ENCODE measurements at regions not wholly inside any gene's neighbourhood (a gene's known extent, or its start where the extent isn't known, plus 50 kb on each side); places are given as distances from the start of the nearest gene placed in this dataset.

- no peak for DNase-seq
Observed at GRCh38 chr12:67798768-67799167, 150.2 kb downstream of the DYRK2 start.

GRCh38 chr12:67802731-67803130 is 154.2 kb downstream of the DYRK2 start:
- DNase-seq, result no peak

- DNase-seq, result no peak
Observed at GRCh38 chr12:67803278-67803993, 154.9 kb downstream of the DYRK2 start.

- no peak for DNase-seq
Observed at GRCh38 chr12:67804168-67804567, 155.6 kb downstream of the DYRK2 start.

GRCh38 chr12:67807814-67808213 is 159.3 kb downstream of the DYRK2 start:
- no peak for DNase-seq

- DNase-seq, result no peak
Observed at GRCh38 chr12:67810166-67810565, 161.6 kb downstream of the DYRK2 start.

- DNase-seq, result no peak
Observed at GRCh38 chr12:67811437-67812361, 163.2 kb downstream of the DYRK2 start.

- no peak for DNase-seq
Observed at GRCh38 chr12:67813456-67813904, 164.9 kb downstream of the DYRK2 start.

GRCh38 chr12:67816269-67816668 is 167.7 kb downstream of the DYRK2 start:
- DNase-seq, result no peak

GRCh38 chr12:67818459-67818903 is 169.9 kb downstream of the DYRK2 start:
- DNase-seq, result no peak

- no peak for DNase-seq
Observed at GRCh38 chr12:67819902-67820301, 169.3 kb upstream of the IFNG-AS1 start.

GRCh38 chr12:67820694-67821093 is 168.6 kb upstream of the IFNG-AS1 start:
- DNase-seq, result no peak

- DNase-seq, result no peak
Observed at GRCh38 chr12:67822826-67823225, 166.4 kb upstream of the IFNG-AS1 start.

GRCh38 chr12:67826148-67826547 is 163.1 kb upstream of the IFNG-AS1 start:
- DNase-seq, result no peak

GRCh38 chr12:67826946-67827720 is 162.1 kb upstream of the IFNG-AS1 start:
- DNase-seq, result no peak

- no peak for DNase-seq
Observed at GRCh38 chr12:67827820-67828383, 161.3 kb upstream of the IFNG-AS1 start.

- no peak for DNase-seq
Observed at GRCh38 chr12:67829896-67830295, 159.4 kb upstream of the IFNG-AS1 start.

- DNase-seq, result no peak
Observed at GRCh38 chr12:67832155-67832554, 157.1 kb upstream of the IFNG-AS1 start.

- DNase-seq, result no peak
Observed at GRCh38 chr12:67833602-67834001, 155.6 kb upstream of the IFNG-AS1 start.

GRCh38 chr12:67837876-67838275 is 151.4 kb upstream of the IFNG-AS1 start:
- DNase-seq, result no peak

GRCh38 chr12:67842124-67842523 is 147.1 kb upstream of the IFNG-AS1 start:
- DNase-seq, result no peak

GRCh38 chr12:67843257-67843656 is 146.0 kb upstream of the IFNG-AS1 start:
- DNase-seq, result no peak

- DNase-seq, result no peak
Observed at GRCh38 chr12:67852701-67853100, 136.5 kb upstream of the IFNG-AS1 start.

Data from NCI-H1048 (cell line).